NCI-H1048 (cell line): ENCODE measurements at regions not wholly inside any gene's neighbourhood (a gene's known extent, or its start where the extent isn't known, plus 50 kb on each side); places are given as distances from the start of the nearest gene placed in this dataset.
"Not testable (repeated sequence)": the region's sequence is repeated elsewhere in the genome, so short reads cannot be mapped to it uniquely, and the experiment has no call there.

Experiments
- DNase-seq: peaks from one replicate; lab custom pipeline; 2025; lab: John Stamatoyannopoulos, UW

DNA sequence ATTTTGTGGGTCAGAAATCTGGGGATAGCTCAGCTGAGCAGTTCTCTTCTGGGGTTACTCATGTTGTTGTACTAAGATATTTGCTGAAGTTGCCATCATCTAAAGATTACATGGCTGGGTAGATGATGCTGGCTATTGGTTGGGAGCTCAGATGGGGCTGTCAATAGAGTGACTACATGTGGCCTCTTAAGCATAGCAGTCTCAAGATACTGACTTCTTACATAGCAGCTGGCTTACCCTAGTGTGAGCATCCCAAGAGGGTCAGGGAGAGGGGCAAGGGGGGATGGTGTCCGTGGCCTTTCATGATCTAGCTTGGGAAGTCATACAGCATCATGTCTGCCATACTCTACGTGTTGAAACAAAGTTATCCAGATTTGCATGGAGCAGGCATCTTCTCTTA lies 90.1 kb upstream of the HMGA2 start:
- no peak for DNase-seq

DNA sequence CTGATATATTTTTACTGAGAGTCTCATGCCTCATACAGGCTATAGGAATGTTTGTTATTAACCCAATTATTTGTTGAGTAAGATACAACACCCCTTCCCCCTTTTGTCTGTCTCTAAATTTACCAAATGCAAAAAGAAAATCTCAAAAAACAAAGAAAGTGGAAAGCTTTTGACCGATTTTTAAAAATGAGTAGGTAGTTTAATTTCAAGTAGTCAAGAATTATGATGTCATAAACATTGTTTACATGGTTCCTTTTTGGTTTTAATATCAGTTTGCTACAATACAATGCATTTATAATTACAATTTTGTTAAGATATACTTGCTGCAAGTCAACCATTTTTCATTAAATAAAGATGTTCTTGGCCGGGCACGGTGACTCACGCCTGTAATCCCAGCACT lies 84.7 kb upstream of the HMGA2 start:
- DNase-seq, result no peak

- DNase-seq, result no peak
Measured at GRCh38 chr12:65740506-65740872, 83.8 kb upstream of the HMGA2 start.

DNA sequence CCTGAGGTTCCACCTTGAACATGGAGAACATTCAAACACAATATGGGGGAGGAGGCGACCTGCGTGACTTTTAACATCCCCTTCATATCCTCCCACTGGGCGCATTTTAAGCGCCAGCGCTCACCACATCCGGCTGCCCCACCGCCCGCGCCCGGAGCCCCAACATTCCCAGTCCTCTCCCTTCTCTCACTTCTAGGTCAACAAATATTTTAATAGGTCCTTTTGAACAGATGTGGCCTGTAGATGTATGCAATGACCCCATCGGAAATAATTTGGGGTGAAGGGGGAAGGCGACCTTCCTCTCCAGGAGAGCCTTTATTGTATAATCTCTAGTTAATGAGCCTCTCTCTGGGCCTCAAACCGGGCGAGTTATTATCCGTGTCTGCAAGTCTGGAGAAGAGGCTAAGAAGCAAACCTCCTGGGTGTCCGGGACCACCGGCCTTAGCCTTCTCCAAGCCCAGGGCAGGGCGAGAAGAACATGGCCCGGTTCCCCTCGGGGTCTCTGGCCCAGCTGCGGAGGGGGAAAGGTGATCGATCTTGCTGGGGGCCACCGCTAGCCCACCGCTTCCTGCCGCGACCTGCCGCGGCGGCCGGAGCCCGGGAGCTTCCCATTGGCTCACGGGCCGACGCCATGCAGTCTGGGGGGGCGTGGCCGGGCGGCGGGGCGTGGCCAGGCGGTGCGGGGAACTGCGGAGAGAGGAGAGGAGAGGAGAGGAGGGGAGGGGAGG lies 83.2 kb upstream of the HMGA2 start:
- no peak for DNase-seq

DNA sequence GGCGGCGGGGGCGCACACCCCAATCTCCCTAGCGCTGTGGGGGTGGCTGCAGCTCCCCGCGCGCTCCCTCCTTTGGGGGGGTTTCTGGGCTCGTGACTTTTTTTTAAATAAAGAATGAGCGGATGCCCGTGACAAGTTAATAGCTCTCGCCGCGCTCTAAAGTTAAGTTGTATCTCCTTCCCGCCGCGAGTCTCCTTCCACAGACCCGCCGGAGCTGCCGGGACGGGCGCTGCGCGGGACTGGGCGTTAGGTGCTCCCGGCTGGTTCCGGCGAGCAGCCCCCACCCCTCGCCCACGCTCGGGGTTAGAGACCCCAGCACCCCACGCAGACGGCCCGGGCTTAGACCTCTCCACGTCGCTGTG lies 82.6 kb upstream of the HMGA2 start:
- DNase-seq, result no peak

GRCh38 chr12:65742018-65743010 lies 82.0 kb upstream of the HMGA2 start:
- no peak for DNase-seq

- not testable (repeated sequence) for DNase-seq
Measured at GRCh38 chr12:65744236-65744840, 79.9 kb upstream of the HMGA2 start.

GRCh38 chr12:65747338-65747737 lies 76.9 kb upstream of the HMGA2 start:
- no peak for DNase-seq

GRCh38 chr12:65748332-65748731 lies 76.0 kb upstream of the HMGA2 start:
- DNase-seq, result no peak

GRCh38 chr12:65754290-65754689 lies 70.0 kb upstream of the HMGA2 start:
- no peak for DNase-seq

DNA sequence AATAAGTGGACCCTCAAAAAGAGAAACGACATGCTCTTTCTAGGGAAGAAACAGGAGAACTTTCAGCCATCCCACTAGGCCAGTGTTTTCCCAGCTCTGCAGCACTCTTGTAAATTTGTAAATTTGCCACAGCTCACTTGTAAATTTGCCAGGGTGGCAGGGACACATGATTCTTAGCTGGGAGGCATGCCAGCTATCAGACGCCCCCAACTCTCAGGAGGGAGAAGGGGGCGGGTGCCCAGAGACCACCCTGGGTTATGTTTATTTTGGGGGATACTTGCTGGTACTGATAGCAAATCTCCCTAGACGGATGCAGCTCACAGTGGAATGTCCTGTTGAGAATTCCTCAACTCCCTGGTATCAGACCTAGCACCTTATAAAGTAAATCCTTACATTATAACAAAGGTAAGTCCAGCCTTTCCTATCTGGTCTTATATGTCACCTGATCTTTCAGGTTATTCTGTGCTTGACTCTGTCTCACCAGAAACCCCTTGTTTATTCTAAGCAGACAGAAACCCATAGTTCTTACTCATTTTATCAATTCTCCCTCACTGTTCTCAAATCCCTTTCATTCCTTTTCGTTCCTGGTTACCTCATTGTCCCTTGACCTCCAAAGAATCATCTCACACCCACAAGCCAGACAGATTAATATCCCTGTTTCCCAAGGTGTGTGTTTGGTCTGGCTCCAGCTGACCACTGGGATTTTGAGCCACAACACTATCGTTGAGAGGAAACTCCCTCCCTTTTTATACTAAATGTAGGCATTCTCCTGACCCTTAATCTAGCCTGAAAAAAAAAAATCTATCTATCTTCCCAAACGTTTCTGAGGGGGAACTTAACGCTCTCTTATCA lies 69.3 kb upstream of the HMGA2 start:
- no peak for DNase-seq

GRCh38 chr12:65755596-65755978 lies 68.7 kb upstream of the HMGA2 start:
- DNase-seq, result no peak

DNA sequence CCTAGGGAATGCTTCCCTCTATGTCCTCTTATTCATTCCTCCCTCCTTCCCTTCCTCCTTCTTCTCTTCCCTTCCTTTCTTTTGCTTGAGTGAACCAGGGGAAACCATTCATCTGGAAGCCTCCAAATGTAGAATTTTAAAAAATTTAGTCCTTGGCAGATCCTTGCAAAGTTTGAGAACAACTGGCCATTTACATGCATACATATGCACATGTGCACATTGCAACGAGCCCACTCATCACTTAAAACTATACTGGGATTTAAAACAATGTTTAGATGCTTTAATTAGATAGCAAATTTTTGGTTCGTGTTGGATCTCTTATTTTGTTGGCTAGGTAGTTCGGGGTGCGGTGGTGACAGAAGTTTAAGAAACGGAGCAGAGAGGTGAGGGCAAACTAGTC lies 68.0 kb upstream of the HMGA2 start:
- no peak for DNase-seq

DNA sequence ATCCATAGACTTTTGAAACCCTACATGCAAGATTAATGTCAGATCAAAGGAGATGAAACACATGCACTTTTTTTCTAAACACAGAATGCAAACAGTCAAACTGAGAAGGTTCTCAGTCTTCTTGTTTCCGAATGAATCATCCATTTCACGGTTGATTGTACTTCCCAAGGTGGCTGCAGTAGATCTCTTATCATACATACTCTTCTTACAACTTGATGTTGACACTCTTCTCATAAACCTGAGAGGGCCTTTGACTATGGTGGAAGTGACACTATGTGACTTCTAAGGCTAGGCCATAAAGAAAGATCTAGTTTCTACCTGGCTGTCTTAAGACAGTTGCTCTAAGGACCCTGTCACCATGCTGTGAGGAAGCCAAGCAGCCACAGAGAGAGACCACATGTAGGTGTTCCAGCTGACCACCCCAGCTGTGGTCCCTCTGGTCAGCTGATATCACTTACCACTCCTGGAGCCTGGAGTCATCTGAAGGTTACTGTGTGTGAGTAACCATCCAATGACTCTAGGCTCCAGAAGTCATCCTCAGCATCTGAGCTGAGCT lies 67.2 kb upstream of the HMGA2 start:
- DNase-seq, result no peak

DNA sequence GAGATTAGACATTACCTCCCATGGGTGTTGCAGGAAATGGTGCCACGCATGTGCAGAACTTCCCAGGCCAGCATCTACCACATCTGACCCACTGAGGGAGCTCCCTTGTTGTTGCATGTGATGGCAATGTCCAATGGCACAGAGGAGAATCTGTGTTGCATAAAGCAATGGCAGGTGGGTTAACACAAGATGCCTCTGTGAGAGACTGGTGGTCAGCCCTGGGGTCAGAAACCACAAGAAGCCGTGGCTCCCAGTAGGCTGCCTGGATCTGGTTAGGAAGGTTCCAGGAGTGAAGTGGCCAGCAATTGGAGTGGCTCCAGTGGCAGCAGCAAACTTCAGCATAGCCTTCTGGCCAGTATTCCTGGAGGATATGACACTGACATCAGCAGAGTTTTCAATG lies 65.9 kb upstream of the HMGA2 start:
- DNase-seq, result no peak

- no peak for DNase-seq
Measured at GRCh38 chr12:65759735-65760134, 64.5 kb upstream of the HMGA2 start.

DNA sequence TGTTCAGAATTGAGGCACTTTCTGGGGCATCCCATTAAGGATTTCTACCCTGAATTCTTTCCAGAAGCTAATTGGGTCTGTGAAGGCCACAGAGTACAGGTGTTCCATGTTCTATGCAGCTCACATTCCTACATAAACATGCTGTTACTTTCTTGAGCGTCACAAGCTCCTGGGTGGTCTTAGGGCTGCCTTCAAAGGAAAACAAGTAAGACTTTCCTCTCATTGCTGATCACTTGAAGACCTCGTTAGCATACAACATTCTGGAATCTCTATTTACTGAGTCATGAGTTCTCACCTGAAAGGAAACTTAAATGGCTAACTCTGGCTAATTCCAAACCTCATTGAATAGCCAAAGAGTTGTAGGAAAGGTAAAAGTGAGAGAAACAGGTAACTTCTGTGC lies 63.0 kb upstream of the HMGA2 start:
- no peak for DNase-seq

- no peak for DNase-seq
Measured at GRCh38 chr12:65764325-65764724, 60.0 kb upstream of the HMGA2 start.

GRCh38 chr12:65765436-65765813 lies 58.9 kb upstream of the HMGA2 start:
- no peak for DNase-seq

DNA sequence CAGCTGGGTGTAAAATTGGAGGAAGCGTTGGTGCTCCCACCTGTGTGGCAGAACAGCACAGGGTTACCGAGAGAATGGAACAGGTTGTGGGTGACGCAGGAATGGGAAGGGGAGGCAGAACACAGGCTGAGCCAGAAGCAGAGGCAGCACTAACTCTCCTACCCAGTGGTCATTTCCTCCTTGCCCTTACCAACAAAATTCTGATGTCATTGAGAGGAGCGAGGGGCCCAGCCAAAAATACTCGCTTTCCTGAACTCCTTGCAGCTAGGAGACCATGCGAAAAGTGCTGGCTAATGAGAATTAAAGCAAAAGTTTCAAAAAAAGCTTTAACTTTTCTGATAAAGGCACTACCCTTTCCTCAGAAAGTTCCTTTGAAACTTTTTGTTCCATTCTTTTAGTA lies 54.4 kb upstream of the HMGA2 start:
- DNase-seq, result no peak
